ENCODE measurements at regions not wholly inside any gene's neighbourhood (a gene's known extent, or its start where the extent isn't known, plus 50 kb on each side); places are given as distances from the start of the nearest gene placed in this dataset.

- TF ChIP-seq E2F6 (IDR thresholded peaks at IDR 0.05) (no peak), SIN3A (conservative IDR thresholded peaks at IDR 0.05 in 1 of 2, IDR thresholded peaks at IDR 0.05 in 1 of 2; ENCODE audit: low read depth in 1 of 2, low read length in 2 of 2) (no peak), TBP (IDR thresholded peaks at IDR 0.05; ENCODE audit: low read depth, low read length) (no peak)
Measured at GRCh38 chr1:243943671-243944428, 93.8 kb upstream of the AKT3 start (continued).

Data from H1 (cell line).